Thyroid gland (tissue), 4 donors: ENCODE measurements at regions not wholly inside any gene's neighbourhood (a gene's known extent, or its start where the extent isn't known, plus 50 kb on each side); places are given as distances from the start of the nearest gene placed in this dataset.

ENCODE experiments used
- DNase-seq, 2 donors: peaks; one replicate each; pipeline ENCODE4 v3.0.0-alpha.2; 2019
- H3K27ac ChIP-seq, 3 donors: fragments of 200-600 bp; sonication (generic); 1 replicate in 2 of 3; 2 replicates in 1 of 3; pipeline ENCODE4 v1.5.1; 2016 to 2019; ENCODE audit warnings: mild to moderate bottlenecking in 1 of 3, moderate library complexity in 1 of 3
- H3K27me3 ChIP-seq: fragments of 200-600 bp; sonication (generic); one replicate; pipeline ENCODE4 v1.5.1; 2019
- H3K36me3 ChIP-seq, 2 donors: fragments of 200-600 bp; sonication (generic); one replicate each; pipeline ENCODE4 v1.5.1; 2016 to 2019
- H3K4me1 ChIP-seq, 2 donors: fragments of 200-600 bp; sonication (generic); one replicate each; pipeline ENCODE4 v1.5.1; 2017 to 2019
- H3K4me3 ChIP-seq, 3 donors: fragments of 200-600 bp; sonication (generic); replicated peaks in 1 of 3; 1 replicate in 2 of 3; 2 replicates in 1 of 3; pipeline ENCODE4 v1.5.1; 2016; ENCODE audit warnings: mild to moderate bottlenecking in 1 of 3
- H3K9me3 ChIP-seq: fragments of 200-600 bp; sonication (generic); one replicate; pipeline ENCODE4 v1.5.1; 2017
- POLR2A ChIP-seq, 2 donors: fragments of 450-650 bp; IDR thresholded peaks; one replicate each; pipeline ENCODE4 v1.6.1; 2017; ENCODE audit warnings: antibody characterized with exemption in 2 of 2, mild to moderate bottlenecking in 2 of 2, moderate library complexity in 1 of 2
- WGBS, 2 donors: methylation state at CpG; one replicate each; pipeline ENCODE4 v1.1.5; 2017; 5-methylcytosine and 5-hydroxymethylcytosine counted together
- intact Hi-C: fragments of 100-400 bp; cut with DNase I; formaldehyde crosslinking; loops from one replicate; pipeline ENCODE4 v1.15.1; 2023
- TF ChIP-seq, protein P1 (sequence below), 6 experiments: fragments of 200-600 bp in 3 of 6; fragments of 450-650 bp in 3 of 6; sonication (generic) in 3 of 6; IDR thresholded peaks; one replicate each; pipeline ENCODE4 v1.5.1; 2016 to 2019; ENCODE audit warnings: antibody characterized with exemption in 6 of 6, mild to moderate bottlenecking in 2 of 6, inconsistent platforms in 1 of 6, moderate library complexity in 1 of 6

DNA sequence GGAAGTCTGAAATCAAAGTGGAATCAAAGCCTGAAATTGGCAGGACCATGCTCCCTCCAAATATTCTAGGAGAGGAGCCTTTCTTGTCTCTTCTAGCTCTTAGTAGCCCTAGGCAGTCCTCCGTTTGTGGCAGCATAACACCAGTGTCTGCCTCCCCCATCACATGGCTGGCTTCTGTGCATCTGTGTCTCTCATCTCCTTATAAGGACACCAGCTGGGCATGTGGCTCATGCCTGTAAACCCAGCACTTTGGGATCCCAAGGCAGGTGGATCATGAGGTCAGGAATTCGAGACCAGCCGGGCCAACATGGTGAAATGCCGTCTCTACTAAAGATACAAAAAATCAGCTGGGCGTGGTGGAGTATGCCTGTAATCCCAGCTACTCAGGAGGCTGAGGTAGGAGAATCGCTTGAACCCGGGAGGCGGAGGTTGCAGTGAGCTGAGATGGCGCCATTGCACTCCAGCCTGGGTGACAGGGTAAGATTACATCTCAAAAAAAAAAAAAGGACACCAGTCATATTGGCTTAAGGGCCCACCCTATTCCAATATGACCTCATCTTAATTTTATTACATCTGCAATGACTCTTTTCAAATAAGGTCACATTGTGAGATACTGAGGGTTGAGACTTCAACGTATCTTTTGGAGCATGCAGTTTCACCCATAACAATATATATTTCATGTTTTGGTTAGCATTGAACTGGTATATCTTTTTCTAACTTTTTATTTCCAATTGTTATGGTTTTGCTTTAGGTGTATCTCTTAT, 148.0 kb upstream of the TPM1 start:
- 94 to 99% methylated on average over 10 of the region's 10 CpGs for WGBS, 2 donors
- Histone ChIP-seq H3K27me3 (no peaks in the 10 kb centered on the region), H3K36me3 (no peaks in the 10 kb centered on the region), H3K4me1 (peaks cover 0 to 28% of the 10 kb centered on the region in 2 donors), H3K9me3 (no peaks in the 10 kb centered on the region), H3K27ac (no peak overlapping the region), H3K4me3 (no peak overlapping the region)
- no peak for DNase-seq
- intact Hi-C loops: no loop called here
- no peak for TF ChIP-seq POLR2A (IDR thresholded peaks at IDR 0.05)
- TF ChIP-seq, protein P1, sequence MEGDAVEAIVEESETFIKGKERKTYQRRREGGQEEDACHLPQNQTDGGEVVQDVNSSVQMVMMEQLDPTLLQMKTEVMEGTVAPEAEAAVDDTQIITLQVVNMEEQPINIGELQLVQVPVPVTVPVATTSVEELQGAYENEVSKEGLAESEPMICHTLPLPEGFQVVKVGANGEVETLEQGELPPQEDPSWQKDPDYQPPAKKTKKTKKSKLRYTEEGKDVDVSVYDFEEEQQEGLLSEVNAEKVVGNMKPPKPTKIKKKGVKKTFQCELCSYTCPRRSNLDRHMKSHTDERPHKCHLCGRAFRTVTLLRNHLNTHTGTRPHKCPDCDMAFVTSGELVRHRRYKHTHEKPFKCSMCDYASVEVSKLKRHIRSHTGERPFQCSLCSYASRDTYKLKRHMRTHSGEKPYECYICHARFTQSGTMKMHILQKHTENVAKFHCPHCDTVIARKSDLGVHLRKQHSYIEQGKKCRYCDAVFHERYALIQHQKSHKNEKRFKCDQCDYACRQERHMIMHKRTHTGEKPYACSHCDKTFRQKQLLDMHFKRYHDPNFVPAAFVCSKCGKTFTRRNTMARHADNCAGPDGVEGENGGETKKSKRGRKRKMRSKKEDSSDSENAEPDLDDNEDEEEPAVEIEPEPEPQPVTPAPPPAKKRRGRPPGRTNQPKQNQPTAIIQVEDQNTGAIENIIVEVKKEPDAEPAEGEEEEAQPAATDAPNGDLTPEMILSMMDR (IDR thresholded peaks at IDR 0.05): no peak

DNA sequence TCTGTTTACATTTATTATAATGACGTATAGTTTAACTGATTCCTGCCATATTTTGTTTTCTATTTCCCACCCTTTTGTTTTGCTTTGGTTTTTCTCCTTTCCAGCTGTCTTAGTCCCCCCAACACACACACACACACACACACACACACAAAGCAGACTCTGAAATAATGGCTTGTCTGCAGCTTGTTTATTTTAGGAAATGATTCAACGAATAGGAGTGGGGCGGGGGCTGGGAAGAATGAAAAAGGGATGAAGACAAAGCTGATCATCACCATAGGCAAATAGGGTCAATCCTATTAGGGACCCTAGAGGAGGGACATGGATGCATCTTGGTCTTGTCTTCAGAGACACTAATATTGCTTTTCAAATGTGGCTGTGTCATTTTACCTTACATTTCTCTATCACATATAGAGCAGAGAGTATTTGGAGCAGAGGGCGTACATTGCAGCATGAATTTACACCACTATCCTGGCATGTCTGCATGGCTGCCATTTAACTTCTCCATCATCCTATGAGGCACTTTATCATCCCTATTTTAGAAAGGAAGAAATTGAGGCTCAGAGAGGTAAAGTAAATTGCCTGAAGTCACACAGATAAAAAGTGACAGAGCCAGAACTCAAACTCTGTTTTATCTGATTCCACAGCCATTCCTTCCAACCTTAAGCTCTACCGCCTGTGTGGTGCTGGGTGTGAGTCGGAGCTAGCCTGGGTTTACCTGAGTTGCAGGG, 147.2 kb upstream of the TPM1 start:
- H3K27me3 ChIP-seq: no peaks in the 10 kb centered on the region
- TF ChIP-seq POLR2A (IDR thresholded peaks at IDR 0.05): no peak
- TF ChIP-seq, protein P1 (IDR thresholded peaks at IDR 0.05): no peak
- peaks cover 0 to 20% of the 10 kb centered on the region in 2 donors for H3K4me1 ChIP-seq
- no peak overlapping the region for H3K27ac ChIP-seq
- H3K4me3 ChIP-seq: no peak overlapping the region
- H3K9me3 ChIP-seq: no peaks in the 10 kb centered on the region
- intact Hi-C loops: no loop called here
- 80 to 82% methylated on average over 6 of the region's 6 CpGs for WGBS, 2 donors
- no peak for DNase-seq
- H3K36me3 ChIP-seq: no peaks in the 10 kb centered on the region

DNA sequence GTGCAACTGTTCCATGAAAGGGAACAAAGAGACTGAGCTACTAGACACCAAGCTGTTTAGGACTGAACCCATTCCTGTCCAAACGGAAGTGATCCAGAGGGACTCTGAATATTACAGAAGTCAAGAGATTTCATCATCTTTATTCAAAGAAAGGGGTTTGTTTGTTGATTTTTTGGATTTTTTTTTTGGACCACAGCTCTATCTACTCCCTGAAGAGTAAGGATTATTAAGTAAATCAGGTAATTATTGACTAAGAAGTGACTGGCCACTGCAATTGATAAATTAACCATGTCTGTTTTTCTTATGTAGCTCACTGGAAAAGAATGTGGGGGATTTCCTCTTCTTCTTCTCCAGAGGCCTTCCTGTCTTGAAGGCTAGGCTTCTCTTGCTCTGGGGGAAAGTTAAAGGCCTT, 146.6 kb upstream of the TPM1 start:
- no peak for TF ChIP-seq POLR2A (IDR thresholded peaks at IDR 0.05)
- TF ChIP-seq, protein P1 (IDR thresholded peaks at IDR 0.05): no peak
- no peak for DNase-seq
- Histone ChIP-seq H3K9me3 (no peaks in the 10 kb centered on the region), H3K36me3 (no peaks in the 10 kb centered on the region), H3K4me1 (peaks cover 0 to 16% of the 10 kb centered on the region in 2 donors), H3K27me3 (no peaks in the 10 kb centered on the region), H3K27ac (no peak overlapping the region), H3K4me3 (no peak overlapping the region)
- intact Hi-C loops: no loop called here
- WGBS, 2 donors: 44 to 81% methylated on average over 1 of the region's 1 CpG

DNA sequence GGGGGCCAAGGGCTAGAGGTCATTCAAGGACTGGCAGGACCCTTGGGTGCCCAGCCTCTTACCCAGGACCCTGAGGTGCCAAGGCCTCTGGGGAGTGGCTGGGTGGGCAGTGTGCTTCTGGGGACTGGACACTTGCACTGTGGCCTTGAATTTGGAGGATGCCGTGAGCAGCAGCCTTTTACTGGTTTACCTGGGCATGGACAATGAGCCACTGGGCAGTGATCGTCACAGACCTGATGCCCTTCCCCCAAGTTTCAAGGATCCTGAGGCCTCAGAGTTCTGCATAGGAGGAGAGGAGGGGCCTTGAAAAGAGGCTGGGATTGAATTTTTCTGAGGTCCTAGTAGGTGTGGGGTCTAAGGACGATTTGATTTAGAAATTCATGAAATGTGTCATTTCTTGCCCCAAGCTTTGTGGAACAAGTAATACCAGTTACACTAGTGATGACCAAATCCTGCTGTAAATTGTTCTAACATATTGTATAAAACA, 146.1 kb upstream of the TPM1 start:
- no peaks in the 10 kb centered on the region for H3K9me3 ChIP-seq
- peak overlapping the region in 1 of 3 donors; percentile 6 for H3K27ac ChIP-seq
- H3K27me3 ChIP-seq: no peaks in the 10 kb centered on the region
- no peak overlapping the region for H3K4me3 ChIP-seq
- DNase-seq: no peak
- intact Hi-C loops: no loop called here
- no peaks in the 10 kb centered on the region for H3K36me3 ChIP-seq
- TF ChIP-seq POLR2A (IDR thresholded peaks at IDR 0.05): no peak
- TF ChIP-seq, protein P1 (IDR thresholded peaks at IDR 0.05): no peak
- peaks cover 0 to 16% of the 10 kb centered on the region in 2 donors for H3K4me1 ChIP-seq
- 88 to 89% methylated on average over 3 of the region's 3 CpGs for WGBS, 2 donors
